Body of pancreas (tissue), 4 donors: ENCODE measurements at regions not wholly inside any gene's neighbourhood (a gene's known extent, or its start where the extent isn't known, plus 50 kb on each side); places are given as distances from the start of the nearest gene placed in this dataset.
"Not testable (repeated sequence)": the region's sequence is repeated elsewhere in the genome, so short reads cannot be mapped to it uniquely, and the experiment has no call there.

ENCODE experiments used
- CTCF ChIP-seq, 7 experiments: fragments of 450-650 bp in 4 of 7; fragments of 200-600 bp in 3 of 7; sonication (generic) in 3 of 7; IDR thresholded peaks; one replicate each; pipeline ENCODE4 v1.5.1; 2016 to 2019; ENCODE audit warnings: antibody characterized with exemption in 7 of 7
- POLR2A ChIP-seq, 3 donors: fragments of 450-650 bp; IDR thresholded peaks; one replicate each; pipeline ENCODE4 v1.6.1; 2016; ENCODE audit warnings: antibody characterized with exemption in 3 of 3, mild to moderate bottlenecking in 2 of 3

GRCh38 chr21:9587941-9588340, 933.4 kb upstream of the TPTE start:
- TF ChIP-seq CTCF, POLR2A (IDR thresholded peaks at IDR 0.05): not testable (repeated sequence)
